Activated CD4-positive, alpha-beta memory T cell treated with anti-CD3 and anti-CD28 coated beads for 36 hours (primary cell): ENCODE measurements at regions not wholly inside any gene's neighbourhood (a gene's known extent, or its start where the extent isn't known, plus 50 kb on each side); places are given as distances from the start of the nearest gene placed in this dataset.
"Not testable (repeated sequence)": the region's sequence is repeated elsewhere in the genome, so short reads cannot be mapped to it uniquely, and the experiment has no call there.

ENCODE experiments used
- CTCF ChIA-PET: fragments of 350-600 bp; sonication (Branson Sonifier 250); formaldehyde crosslinking; loops from one replicate; lab custom pipeline; 2021; ENCODE audit warnings: antibody characterized with exemption, inconsistent platforms; lab: Charles Lee
- POLR2A ChIA-PET: fragments of 350-600 bp; sonication (Branson Sonifier 250); formaldehyde crosslinking; loops from one replicate; lab custom pipeline; 2021; ENCODE audit warnings: antibody characterized with exemption; lab: Charles Lee
- DNase-seq: peaks from one replicate; pipeline ENCODE4 v3.0.0-alpha.2; 2020
- H3K27ac Mint-ChIP-seq: one replicate; pipeline ENCODE4 v1.8.0; 2021; ENCODE audit warnings: mixed read lengths
- H3K27me3 Mint-ChIP-seq: one replicate; pipeline ENCODE4 v1.8.0; 2021; ENCODE audit warnings: mixed read lengths
- H3K36me3 Mint-ChIP-seq: one replicate; pipeline ENCODE4 v1.8.0; 2021; ENCODE audit warnings: mixed read lengths
- H3K4me1 Mint-ChIP-seq: one replicate; pipeline ENCODE4 v1.8.0; 2021; ENCODE audit warnings: low read depth, mixed read lengths
- H3K4me3 Mint-ChIP-seq: one replicate; pipeline ENCODE4 v1.8.0; 2021; ENCODE audit warnings: mild to moderate bottlenecking, mixed read lengths
- H3K9me3 Mint-ChIP-seq: one replicate; pipeline ENCODE4 v1.8.0; 2021; ENCODE audit warnings: mixed read lengths
- intact Hi-C: fragments of 100-400 bp; cut with micrococcal nuclease; formaldehyde crosslinking; loops from one replicate; pipeline ENCODE4 v1.15.1; 2023

- peaks cover 37% of the 10 kb centered on the region for H3K9me3 Mint-ChIP-seq
- no peak overlapping the region for H3K27ac Mint-ChIP-seq
- H3K4me3 Mint-ChIP-seq = no peak overlapping the region
- CTCF ChIA-PET = no interaction called here
- DNase-seq = no peak
- no peaks in the 10 kb centered on the region for H3K36me3 Mint-ChIP-seq
- POLR2A ChIA-PET = no interaction called here
- H3K4me1 Mint-ChIP-seq = no peaks in the 10 kb centered on the region
- no peaks in the 10 kb centered on the region for H3K27me3 Mint-ChIP-seq
- intact Hi-C loops = no loop called here
Observed at GRCh38 chr6:121633309-121633708, 197.9 kb downstream of the GJA1 start.

- H3K4me3 Mint-ChIP-seq, H3K27ac Mint-ChIP-seq, DNase-seq, H3K36me3 Mint-ChIP-seq, H3K27me3 Mint-ChIP-seq, CTCF ChIA-PET, intact Hi-C loops, POLR2A ChIA-PET, H3K4me1 Mint-ChIP-seq: not testable (repeated sequence)
- peaks cover 37% of the 10 kb centered on the region for H3K9me3 Mint-ChIP-seq
Observed at GRCh38 chr6:121634586-121634985, 199.1 kb downstream of the GJA1 start.

GRCh38 chr6:121635355-121635754 is 199.9 kb downstream of the GJA1 start:
- ChIA-PET POLR2A (no interaction called here), CTCF (no interaction called here)
- peaks cover 37% of the 10 kb centered on the region for H3K9me3 Mint-ChIP-seq
- no peak for DNase-seq
- H3K27ac Mint-ChIP-seq = no peak overlapping the region
- intact Hi-C loops = no loop called here
- H3K4me1 Mint-ChIP-seq = no peaks in the 10 kb centered on the region
- no peak overlapping the region for H3K4me3 Mint-ChIP-seq
- no peaks in the 10 kb centered on the region for H3K36me3 Mint-ChIP-seq
- H3K27me3 Mint-ChIP-seq = no peaks in the 10 kb centered on the region

GRCh38 chr6:121636217-121636616 is 200.8 kb downstream of the GJA1 start:
- H3K27me3 Mint-ChIP-seq, DNase-seq, H3K27ac Mint-ChIP-seq, H3K36me3 Mint-ChIP-seq, H3K4me3 Mint-ChIP-seq, POLR2A ChIA-PET, intact Hi-C loops, H3K4me1 Mint-ChIP-seq, CTCF ChIA-PET: not testable (repeated sequence)
- peaks cover 31% of the 10 kb centered on the region for H3K9me3 Mint-ChIP-seq

GRCh38 chr6:121639021-121639420 is 203.6 kb downstream of the GJA1 start:
- H3K9me3 Mint-ChIP-seq = peaks cover 13% of the 10 kb centered on the region
- no peaks in the 10 kb centered on the region for H3K27me3 Mint-ChIP-seq
- H3K27ac Mint-ChIP-seq = no peak overlapping the region
- POLR2A ChIA-PET = no interaction called here
- no peaks in the 10 kb centered on the region for H3K36me3 Mint-ChIP-seq
- H3K4me3 Mint-ChIP-seq = no peak overlapping the region
- intact Hi-C loops = no loop called here
- no peaks in the 10 kb centered on the region for H3K4me1 Mint-ChIP-seq
- DNase-seq = no peak
- CTCF ChIA-PET = no interaction called here

GRCh38 chr6:121641158-121641557 is 205.7 kb downstream of the GJA1 start:
- Mint-ChIP-seq H3K27ac (no peak overlapping the region), H3K27me3 (no peaks in the 10 kb centered on the region), H3K4me1 (no peaks in the 10 kb centered on the region), H3K4me3 (no peak overlapping the region), H3K9me3 (peaks cover 7% of the 10 kb centered on the region), H3K36me3 (no peaks in the 10 kb centered on the region)
- CTCF ChIA-PET = no interaction called here
- DNase-seq = no peak
- intact Hi-C loops = no loop called here
- POLR2A ChIA-PET = no interaction called here

GRCh38 chr6:121645100-121645745 is 209.8 kb downstream of the GJA1 start:
- Mint-ChIP-seq H3K9me3 (peaks cover 3% of the 10 kb centered on the region), H3K36me3 (no peaks in the 10 kb centered on the region), H3K27ac (no peak overlapping the region), H3K4me3 (no peak overlapping the region), H3K4me1 (peaks cover 4% of the 10 kb centered on the region), H3K27me3 (no peaks in the 10 kb centered on the region)
- ChIA-PET CTCF (interaction anchor here (0.7 kb wide), 1 partner anchor 459 kb away, joined by 3 read pairs; no protein-coding TSS in a partner anchor), POLR2A (no interaction called here)
- DNase-seq = no peak
- intact Hi-C loops = no loop called here

GRCh38 chr6:121647905-121648304 is 212.5 kb downstream of the GJA1 start:
- H3K36me3 Mint-ChIP-seq = no peaks in the 10 kb centered on the region
- intact Hi-C loops = no loop called here
- H3K27me3 Mint-ChIP-seq = no peaks in the 10 kb centered on the region
- H3K27ac Mint-ChIP-seq = no peak overlapping the region
- peaks cover 3% of the 10 kb centered on the region for H3K9me3 Mint-ChIP-seq
- CTCF ChIA-PET = no interaction called here
- peaks cover 14% of the 10 kb centered on the region for H3K4me1 Mint-ChIP-seq
- no peak overlapping the region for H3K4me3 Mint-ChIP-seq
- POLR2A ChIA-PET = no interaction called here
- DNase-seq = no peak

- DNase-seq = no peak
- H3K9me3 Mint-ChIP-seq = no peaks in the 10 kb centered on the region
- intact Hi-C loops = no loop called here
- H3K36me3 Mint-ChIP-seq = no peaks in the 10 kb centered on the region
- no peak overlapping the region for H3K4me3 Mint-ChIP-seq
- H3K4me1 Mint-ChIP-seq = peaks cover 14% of the 10 kb centered on the region
- no peaks in the 10 kb centered on the region for H3K27me3 Mint-ChIP-seq
- no peak overlapping the region for H3K27ac Mint-ChIP-seq
- ChIA-PET CTCF (no interaction called here), POLR2A (no interaction called here)
Observed at GRCh38 chr6:121649951-121650350, 214.5 kb downstream of the GJA1 start.

GRCh38 chr6:121651420-121651819 is 216.0 kb downstream of the GJA1 start:
- CTCF ChIA-PET = no interaction called here
- no peak overlapping the region for H3K27ac Mint-ChIP-seq

GRCh38 chr6:121652223-121652622 is 216.8 kb downstream of the GJA1 start:
- Mint-ChIP-seq H3K36me3 (no peaks in the 10 kb centered on the region), H3K27ac (no peak overlapping the region), H3K4me3 (no peak overlapping the region), H3K9me3 (no peaks in the 10 kb centered on the region), H3K4me1 (peaks cover 14% of the 10 kb centered on the region), H3K27me3 (no peaks in the 10 kb centered on the region)
- intact Hi-C loops = no loop called here
- POLR2A ChIA-PET = no interaction called here
- no peak for DNase-seq
- CTCF ChIA-PET = no interaction called here

More at GRCh38 chr6:121651420-121651819, 216.0 kb downstream of the GJA1 start:
- H3K4me1 Mint-ChIP-seq = peaks cover 14% of the 10 kb centered on the region
- H3K9me3 Mint-ChIP-seq = no peaks in the 10 kb centered on the region
- POLR2A ChIA-PET = no interaction called here
- H3K27me3 Mint-ChIP-seq = no peaks in the 10 kb centered on the region
- DNase-seq = no peak
- intact Hi-C loops = no loop called here
- H3K4me3 Mint-ChIP-seq = no peak overlapping the region
- no peaks in the 10 kb centered on the region for H3K36me3 Mint-ChIP-seq

- Mint-ChIP-seq H3K27me3 (no peaks in the 10 kb centered on the region), H3K4me1 (peaks cover 14% of the 10 kb centered on the region), H3K9me3 (no peaks in the 10 kb centered on the region), H3K27ac (no peak overlapping the region), H3K4me3 (no peak overlapping the region), H3K36me3 (no peaks in the 10 kb centered on the region)
- intact Hi-C loops = loop anchor here (1.0 kb wide), 1 partner anchor 46 kb away; no protein-coding TSS in a partner anchor
- ChIA-PET POLR2A (no interaction called here), CTCF (no interaction called here)
- no peak for DNase-seq
Observed at GRCh38 chr6:121652726-121653623, 217.5 kb downstream of the GJA1 start.
